Neural cell (in vitro differentiated cells): ENCODE measurements at regions not wholly inside any gene's neighbourhood (a gene's known extent, or its start where the extent isn't known, plus 50 kb on each side); places are given as distances from the start of the nearest gene placed in this dataset.

Experiments
- EP300 ChIP-seq: fragments of 450-650 bp; conservative IDR thresholded peaks from 2 replicates; pipeline ENCODE4 v1.6.1; 2014; ENCODE audit warnings: antibody characterized with exemption, mild to moderate bottlenecking, moderate library complexity; ENCODE audit not compliant: poor library complexity, severe bottlenecking
- EZH2 ChIP-seq: fragments of 200-600, 300-800 bp; shearing (Covaris generic), sonication (generic); IDR thresholded peaks from 2 replicates; pipeline ENCODE4 v1.6.1; 2014; ENCODE audit warnings: antibody characterized with exemption, low read length, borderline replicate concordance, mild to moderate bottlenecking; ENCODE audit not compliant: insufficient read depth, poor library complexity, severe bottlenecking
- POLR2AphosphoS5 ChIP-seq: IDR thresholded peaks from 2 replicates; pipeline ENCODE4 v1.6.1; 2012
- SMC3 ChIP-seq: fragments of 450-650 bp; conservative IDR thresholded peaks from 2 replicates; pipeline ENCODE4 v1.6.1; 2014; ENCODE audit warnings: antibody characterized with exemption, mild to moderate bottlenecking, moderate library complexity; ENCODE audit not compliant: poor library complexity
- TF ChIP-seq, protein P1 (sequence below): fragments of 450-650 bp; IDR thresholded peaks from 2 replicates; pipeline ENCODE4 v1.5.1; 2014; ENCODE audit warnings: antibody characterized with exemption, mild to moderate bottlenecking, moderate library complexity; ENCODE audit not compliant: poor library complexity, severe bottlenecking

- TF ChIP-seq, protein P1, sequence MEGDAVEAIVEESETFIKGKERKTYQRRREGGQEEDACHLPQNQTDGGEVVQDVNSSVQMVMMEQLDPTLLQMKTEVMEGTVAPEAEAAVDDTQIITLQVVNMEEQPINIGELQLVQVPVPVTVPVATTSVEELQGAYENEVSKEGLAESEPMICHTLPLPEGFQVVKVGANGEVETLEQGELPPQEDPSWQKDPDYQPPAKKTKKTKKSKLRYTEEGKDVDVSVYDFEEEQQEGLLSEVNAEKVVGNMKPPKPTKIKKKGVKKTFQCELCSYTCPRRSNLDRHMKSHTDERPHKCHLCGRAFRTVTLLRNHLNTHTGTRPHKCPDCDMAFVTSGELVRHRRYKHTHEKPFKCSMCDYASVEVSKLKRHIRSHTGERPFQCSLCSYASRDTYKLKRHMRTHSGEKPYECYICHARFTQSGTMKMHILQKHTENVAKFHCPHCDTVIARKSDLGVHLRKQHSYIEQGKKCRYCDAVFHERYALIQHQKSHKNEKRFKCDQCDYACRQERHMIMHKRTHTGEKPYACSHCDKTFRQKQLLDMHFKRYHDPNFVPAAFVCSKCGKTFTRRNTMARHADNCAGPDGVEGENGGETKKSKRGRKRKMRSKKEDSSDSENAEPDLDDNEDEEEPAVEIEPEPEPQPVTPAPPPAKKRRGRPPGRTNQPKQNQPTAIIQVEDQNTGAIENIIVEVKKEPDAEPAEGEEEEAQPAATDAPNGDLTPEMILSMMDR: no peak
- TF ChIP-seq EP300 (no peak), EZH2 (no peak), POLR2AphosphoS5 (no peak), SMC3 (no peak)
Observed at GRCh38 chr4:98710831-98711230, 52.4 kb upstream of the TSPAN5 start.
